ENCODE measurements at regions not wholly inside any gene's neighbourhood (a gene's known extent, or its start where the extent isn't known, plus 50 kb on each side); places are given as distances from the start of the nearest gene placed in this dataset.

- TF ChIP-seq EZH2phosphoT487 (IDR thresholded peaks at IDR 0.05; ENCODE audit: borderline replicate concordance), result no peak
- TF ChIP-seq CTCF (conservative IDR thresholded peaks at IDR 0.05; ENCODE audit: low read length), result no peak
These were observed 84.2 kb upstream of the ERCC6L2 start for GRCh38 chr9:95791286-95791685.
